HG03378 (cell line): ENCODE measurements at regions not wholly inside any gene's neighbourhood (a gene's known extent, or its start where the extent isn't known, plus 50 kb on each side); places are given as distances from the start of the nearest gene placed in this dataset.
"Not testable (repeated sequence)": the region's sequence is repeated elsewhere in the genome, so short reads cannot be mapped to it uniquely, and the experiment has no call there.

Experiments
- ATAC-seq: cut with Tn5 transposase; IDR thresholded peaks from one replicate; pipeline ENCODE4 v1.9.1; 2021; ENCODE audit warnings: mild to moderate bottlenecking, moderate library complexity; ENCODE audit not compliant: unreplicated experiment

DNA sequence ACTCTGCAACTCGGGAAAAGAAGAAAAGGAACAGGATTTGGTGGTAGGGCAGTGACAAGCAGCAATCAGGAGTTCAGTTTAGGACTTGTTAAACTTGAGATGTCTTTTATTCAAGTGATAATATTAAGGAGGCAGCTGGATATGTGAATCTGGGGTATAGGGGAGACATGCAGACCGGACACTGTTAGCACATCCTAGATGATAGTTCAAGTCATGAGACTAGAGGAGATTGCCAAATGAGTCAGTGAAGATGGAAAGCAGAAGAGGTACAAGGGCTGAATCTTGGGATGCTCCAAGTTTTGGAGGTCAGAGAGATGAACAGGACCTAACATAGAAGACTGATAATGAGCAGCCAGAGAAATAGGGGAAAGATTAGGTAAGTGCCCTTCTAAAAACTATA is 69.5 kb upstream of the PSME4 start:
- ATAC-seq, result no peak

DNA sequence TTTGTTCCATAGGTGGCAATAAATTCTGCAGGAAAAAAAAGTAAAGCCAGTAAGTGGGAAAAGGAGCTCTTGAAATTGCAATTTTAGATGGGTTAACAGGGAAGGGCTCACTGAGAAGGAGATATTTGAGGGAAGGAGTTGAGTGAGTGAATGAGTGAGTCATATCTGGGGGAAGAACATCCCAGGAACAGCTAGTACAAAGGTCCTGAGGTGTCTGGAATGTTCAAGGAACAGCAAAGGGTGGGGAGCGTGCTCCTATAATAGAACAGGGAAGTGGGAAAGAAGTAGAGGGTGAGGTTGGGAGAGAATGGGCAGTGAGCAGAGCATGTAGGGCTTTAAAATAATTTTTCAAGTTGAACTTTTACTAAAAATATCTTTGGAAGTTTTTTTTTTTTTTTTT is 68.0 kb upstream of the PSME4 start:
- no peak for ATAC-seq

DNA sequence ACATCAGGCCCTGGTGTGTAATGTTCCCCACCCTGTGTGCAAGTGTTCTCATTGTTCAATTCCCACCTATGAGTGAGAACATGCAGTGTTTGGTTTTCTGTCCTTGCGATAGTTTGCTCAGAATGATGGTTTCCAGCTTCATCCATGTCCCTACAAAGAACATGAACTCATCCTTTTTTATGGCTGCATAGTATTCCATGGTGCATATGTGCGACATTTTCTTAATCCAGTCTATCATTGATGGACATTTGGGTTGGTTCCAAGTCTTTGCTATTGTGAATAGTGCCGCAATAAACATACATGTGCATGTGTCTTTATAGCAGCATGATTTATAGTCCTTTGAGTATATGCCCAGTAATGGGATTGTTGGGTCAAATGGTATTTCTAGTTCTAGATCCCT is 60.5 kb upstream of the PSME4 start:
- not testable (repeated sequence) for ATAC-seq

DNA sequence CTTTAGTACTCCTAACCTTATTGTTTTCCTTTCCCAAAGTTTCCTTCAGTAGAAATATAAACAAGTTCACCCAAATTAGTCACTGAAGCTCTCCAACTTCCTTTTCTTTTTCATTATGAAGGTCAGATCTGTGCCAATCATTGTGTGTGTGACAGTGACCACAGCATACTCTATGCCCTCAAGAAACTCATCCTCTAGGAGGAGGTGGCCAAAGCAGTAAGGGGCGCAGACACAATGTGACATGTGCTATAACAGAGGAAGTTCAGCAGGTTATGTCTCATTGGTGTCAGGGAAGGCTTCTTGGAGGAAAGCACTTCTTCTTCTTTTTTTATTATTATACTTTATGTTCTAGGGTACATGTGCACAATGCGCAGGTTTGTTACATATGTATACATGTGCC is 60.0 kb upstream of the PSME4 start:
- ATAC-seq, result no peak

DNA sequence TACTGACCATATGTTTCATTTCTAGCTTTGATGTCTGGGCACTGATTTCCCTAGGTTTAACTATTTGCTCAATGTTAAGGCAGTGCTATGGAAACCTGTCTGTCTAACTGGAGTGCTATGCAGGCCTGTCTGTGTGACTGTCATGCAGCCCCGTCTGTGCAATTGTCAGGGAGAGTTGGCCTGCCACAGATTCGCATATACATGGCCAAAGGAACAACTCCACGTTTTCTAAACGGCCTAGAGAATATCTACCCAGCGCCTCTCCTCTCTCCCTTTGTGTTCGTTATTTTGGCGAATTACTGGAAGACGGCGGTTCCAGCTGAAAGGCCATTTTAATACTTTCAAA is 59.6 kb upstream of the PSME4 start:
- no peak for ATAC-seq

DNA sequence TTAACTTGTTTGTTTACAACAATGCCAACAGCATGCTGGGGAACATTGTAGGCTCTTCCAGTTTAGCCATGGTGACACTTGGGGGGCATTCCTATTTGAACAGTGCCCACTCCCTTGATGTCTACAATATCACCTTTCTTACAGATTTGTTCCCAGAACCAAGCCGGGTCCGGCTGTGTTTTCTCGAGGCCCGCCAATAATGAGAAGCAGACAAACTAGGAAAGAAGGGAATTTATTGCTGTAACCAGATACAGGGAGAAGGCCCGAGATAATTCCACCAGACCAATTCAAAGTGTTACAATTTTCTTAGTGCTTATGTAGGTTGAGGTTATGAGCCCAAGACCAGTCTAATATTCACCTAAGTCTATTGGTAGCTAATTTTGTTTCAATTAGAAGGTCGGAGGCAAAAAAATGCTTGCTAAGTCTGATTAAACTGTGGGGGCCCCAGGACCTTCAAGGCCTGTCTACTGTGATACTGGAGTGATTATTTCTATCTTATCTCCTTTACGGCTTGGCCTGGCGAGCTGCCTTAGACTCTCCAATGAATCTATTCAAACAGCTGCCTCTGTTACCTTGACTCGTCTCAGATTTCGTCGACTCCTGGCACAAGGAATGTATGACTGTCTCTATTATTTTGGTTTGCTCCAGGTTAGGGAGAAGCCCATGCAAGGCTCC is 59.1 kb upstream of the PSME4 start:
- no peak for ATAC-seq

DNA sequence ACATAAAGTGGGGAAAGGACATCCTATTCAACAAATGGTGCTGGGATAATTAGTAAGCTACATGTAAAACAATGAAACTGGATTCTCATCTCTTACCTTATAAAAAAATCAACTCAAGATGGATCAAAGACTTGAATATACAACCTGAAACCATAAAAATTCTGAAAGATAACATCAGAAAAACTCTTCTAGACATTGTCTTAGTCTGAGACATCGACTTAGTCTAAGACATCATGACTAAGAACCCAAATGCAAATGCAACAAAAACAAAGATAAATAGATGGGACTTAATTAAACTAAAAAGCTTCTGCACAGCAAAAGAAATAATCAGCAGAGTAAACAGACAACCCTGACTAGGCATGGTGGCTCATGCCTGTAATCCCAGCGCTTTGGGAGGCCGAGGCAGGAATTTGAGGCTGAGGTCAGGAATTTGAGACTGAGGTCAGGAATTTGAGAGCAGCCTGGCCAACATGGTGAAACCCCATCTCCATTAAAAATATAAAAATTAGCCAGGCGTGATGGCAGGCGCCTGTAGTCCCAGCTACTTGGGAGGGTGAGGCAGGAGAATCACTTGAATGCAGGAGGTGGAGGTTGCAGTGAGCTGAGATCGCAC is 54.8 kb upstream of the PSME4 start:
- not testable (repeated sequence) for ATAC-seq

DNA sequence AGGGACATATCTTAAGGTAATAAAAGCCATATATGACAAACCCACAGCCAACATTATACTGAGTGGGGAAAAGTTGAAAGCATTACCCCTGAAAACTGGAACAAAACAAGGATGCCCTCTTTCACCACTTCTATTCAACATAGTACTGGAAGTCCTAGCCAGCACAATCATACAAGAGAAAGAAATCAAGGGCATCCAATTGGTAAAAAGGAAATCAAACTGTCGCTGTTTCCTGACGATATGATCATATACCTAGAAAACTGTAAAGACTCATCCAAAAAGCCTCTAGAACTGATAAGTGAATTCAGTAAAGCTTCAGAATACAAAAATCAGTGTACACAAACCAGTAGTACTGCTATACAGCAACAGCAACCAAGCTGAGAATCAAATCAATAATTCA is 53.8 kb upstream of the PSME4 start:
- ATAC-seq, result no peak

DNA sequence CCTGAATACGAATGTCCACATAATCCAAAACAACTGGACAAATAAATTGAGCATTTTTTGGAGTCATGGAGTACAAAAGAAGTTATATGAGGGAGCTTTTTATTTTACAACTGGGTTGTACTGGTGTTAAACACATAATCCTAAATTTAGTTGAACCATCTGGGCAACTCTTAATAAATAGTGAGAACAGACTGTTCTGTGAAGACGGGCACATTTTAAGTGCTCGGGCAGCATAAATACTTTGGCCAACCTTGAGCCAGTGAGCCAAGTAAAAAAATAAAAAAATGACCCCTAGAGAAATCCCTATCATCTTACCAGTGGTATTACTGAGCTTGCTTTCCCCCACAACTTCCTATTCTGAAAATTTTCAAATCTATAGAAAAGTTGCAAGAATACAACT is 50.9 kb upstream of the PSME4 start:
- no peak for ATAC-seq

DNA sequence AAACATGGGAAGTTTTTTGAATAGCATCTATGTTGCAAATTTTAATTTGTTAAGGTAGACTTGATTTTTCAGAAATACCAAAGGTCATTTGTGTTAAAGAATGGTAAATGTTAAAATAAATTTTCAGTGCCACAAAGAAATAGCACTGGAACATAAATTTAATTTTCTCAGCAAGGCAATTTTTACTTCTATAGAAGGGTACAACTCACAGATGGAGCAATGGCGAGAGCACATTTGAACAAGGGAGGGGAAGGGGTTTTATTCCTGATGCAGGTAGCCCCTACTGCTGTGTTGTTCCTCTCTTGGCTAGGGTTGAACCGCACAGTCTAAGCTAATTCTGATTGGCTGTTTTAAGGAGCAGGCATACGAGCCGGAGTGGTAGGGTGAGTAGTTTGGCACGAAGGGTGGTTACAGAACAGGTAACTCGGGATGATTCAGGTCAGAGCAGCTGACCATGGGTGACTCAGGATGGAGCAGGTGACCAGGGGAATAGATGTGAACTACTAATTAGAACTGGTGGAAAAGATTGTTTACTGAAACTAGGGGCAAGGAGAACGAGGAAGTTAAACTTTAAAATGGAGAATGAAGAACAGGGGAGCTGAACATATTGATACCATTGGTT is 50.1 kb upstream of the PSME4 start:
- no peak for ATAC-seq
